KMS-11 (cell line): ENCODE measurements at regions not wholly inside any gene's neighbourhood (a gene's known extent, or its start where the extent isn't known, plus 50 kb on each side); places are given as distances from the start of the nearest gene placed in this dataset.

ENCODE experiments used
- H2AFZ ChIP-seq: fragments of 200-600 bp; sonication (generic); 2 replicates; pipeline ENCODE4 v1.6.1; 2016; ENCODE audit warnings: antibody characterized with exemption, mixed run types, low read depth
- H3K27ac ChIP-seq: fragments of 200-600 bp; sonication (generic); 2 replicates; pipeline ENCODE4 v1.6.1; 2016; ENCODE audit warnings: mild to moderate bottlenecking, mixed run types
- H3K27me3 ChIP-seq: fragments of 200-600 bp; sonication (generic); 2 replicates; pipeline ENCODE4 v1.6.1; 2017; ENCODE audit warnings: mild to moderate bottlenecking, low read depth, mixed run types, moderate library complexity; ENCODE audit not compliant: insufficient read depth
- H3K36me3 ChIP-seq: fragments of 200-600 bp; sonication (generic); 2 replicates; pipeline ENCODE4 v1.6.1; 2017; ENCODE audit warnings: mild to moderate bottlenecking, mixed run types; ENCODE audit not compliant: insufficient read depth
- H3K4me1 ChIP-seq: fragments of 200-600 bp; sonication (generic); 2 replicates; pipeline ENCODE4 v1.6.1; 2016; ENCODE audit warnings: mild to moderate bottlenecking, low read depth, mixed run types; ENCODE audit not compliant: poor library complexity, severe bottlenecking
- H3K4me2 ChIP-seq: fragments of 200-600 bp; sonication (generic); 2 replicates; pipeline ENCODE4 v1.7.0; 2016; ENCODE audit warnings: mild to moderate bottlenecking, mixed run types
- H3K4me3 ChIP-seq: fragments of 200-600 bp; sonication (generic); IDR thresholded peaks from 2 replicates; pipeline ENCODE4 v1.6.1; 2017; ENCODE audit warnings: low read depth, low read length, mixed read lengths; ENCODE audit not compliant: insufficient read depth
- H3K79me2 ChIP-seq: fragments of 200-600 bp; sonication (generic); 2 replicates; pipeline ENCODE4 v1.6.1; 2016; ENCODE audit warnings: low read depth, mixed run types; ENCODE audit not compliant: insufficient read depth
- H3K9ac ChIP-seq: fragments of 200-600 bp; sonication (generic); 2 replicates; pipeline ENCODE4 v1.6.1; 2016; ENCODE audit warnings: mild to moderate bottlenecking, mixed run types
- H4K20me1 ChIP-seq: fragments of 200-600 bp; sonication (generic); 2 replicates; pipeline ENCODE4 v1.6.1; 2016; ENCODE audit warnings: mild to moderate bottlenecking, mixed run types; ENCODE audit not compliant: insufficient read depth
- CTCF ChIP-seq: fragments of 200-600 bp; sonication (generic); conservative IDR thresholded peaks from 2 replicates; pipeline ENCODE4 v1.6.1; 2017; ENCODE audit warnings: low read depth, mild to moderate bottlenecking, antibody characterized with exemption, low read length, moderate library complexity, mixed read lengths

- Histone ChIP-seq H3K4me3 (no peak overlapping the region), H3K36me3 (no peaks in the 10 kb centered on the region)
Observed at GRCh38 chr11:79949574-79949973, 508.7 kb upstream of the TENM4 start.

DNA sequence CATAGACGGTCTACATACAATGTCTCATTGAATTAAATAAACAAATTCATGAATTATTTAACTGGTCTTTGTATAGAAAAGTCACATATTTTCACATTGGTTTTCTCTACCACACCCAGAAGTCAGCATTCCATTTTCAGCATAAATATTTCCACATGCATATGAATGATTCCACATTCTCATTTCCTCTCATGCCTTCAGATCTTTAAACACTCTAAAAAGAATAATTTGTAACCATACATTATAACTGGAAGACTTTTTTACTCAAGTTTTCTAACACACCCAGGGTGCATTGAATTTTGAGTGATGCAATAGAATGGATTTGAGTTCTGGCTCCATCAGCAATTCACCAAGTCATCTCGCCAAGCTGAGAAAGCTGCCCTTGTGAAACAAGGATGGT, 501.8 kb upstream of the TENM4 start:
- H3K27ac ChIP-seq = no peak overlapping the region
- H3K4me3 ChIP-seq = no peak overlapping the region
- no peak for TF ChIP-seq CTCF
- no peaks in the 10 kb centered on the region for H3K79me2 ChIP-seq
- no peak overlapping the region for H3K9ac ChIP-seq
- no peaks in the 10 kb centered on the region for H4K20me1 ChIP-seq
- no peak overlapping the region for H3K4me2 ChIP-seq
- H3K27me3 ChIP-seq = no peaks in the 10 kb centered on the region
- H2AFZ ChIP-seq = no peak overlapping the region
- H3K4me1 ChIP-seq = no peaks in the 10 kb centered on the region
- no peaks in the 10 kb centered on the region for H3K36me3 ChIP-seq

More at GRCh38 chr11:79949574-79949973, 508.7 kb upstream of the TENM4 start:
- no peaks in the 10 kb centered on the region for H3K27me3 ChIP-seq
- no peak overlapping the region for H3K4me2 ChIP-seq
- no peak overlapping the region for H2AFZ ChIP-seq
- TF ChIP-seq CTCF = no peak
- H3K79me2 ChIP-seq = no peaks in the 10 kb centered on the region
- no peaks in the 10 kb centered on the region for H4K20me1 ChIP-seq
- no peak overlapping the region for H3K9ac ChIP-seq
- H3K27ac ChIP-seq = no peak overlapping the region
- no peaks in the 10 kb centered on the region for H3K4me1 ChIP-seq

- Histone ChIP-seq H3K4me1 (no peaks in the 10 kb centered on the region), H3K4me3 (no peak overlapping the region), H3K9ac (no peak overlapping the region), H3K36me3 (no peaks in the 10 kb centered on the region), H2AFZ (no peak overlapping the region), H3K79me2 (no peaks in the 10 kb centered on the region), H4K20me1 (no peaks in the 10 kb centered on the region), H3K27ac (no peak overlapping the region), H3K4me2 (no peak overlapping the region), H3K27me3 (no peaks in the 10 kb centered on the region)
- TF ChIP-seq CTCF = no peak
Observed at GRCh38 chr11:79942090-79942489, 501.3 kb upstream of the TENM4 start.

GRCh38 chr11:79940974-79941735, 500.3 kb upstream of the TENM4 start:
- H2AFZ ChIP-seq = no peak overlapping the region
- H4K20me1 ChIP-seq = no peaks in the 10 kb centered on the region
- no peaks in the 10 kb centered on the region for H3K36me3 ChIP-seq
- H3K4me2 ChIP-seq = no peak overlapping the region
- H3K4me3 ChIP-seq = no peak overlapping the region
- TF ChIP-seq CTCF = no peak
- H3K4me1 ChIP-seq = no peaks in the 10 kb centered on the region
- H3K79me2 ChIP-seq = no peaks in the 10 kb centered on the region
- no peak overlapping the region for H3K9ac ChIP-seq
- no peak overlapping the region for H3K27ac ChIP-seq
- H3K27me3 ChIP-seq = no peaks in the 10 kb centered on the region
